OCI-LY1 (cell line): ENCODE measurements at regions not wholly inside any gene's neighbourhood (a gene's known extent, or its start where the extent isn't known, plus 50 kb on each side); places are given as distances from the start of the nearest gene placed in this dataset.

Source experiments
- EZH2 ChIP-seq: fragments of 200-600 bp; sonication (generic), shearing (Covaris generic); IDR thresholded peaks from 2 replicates; pipeline ENCODE4 v1.8.0; 2017; ENCODE audit warnings: borderline replicate concordance, mixed run types, mild to moderate bottlenecking, antibody characterized with exemption, low read length, moderate library complexity, mixed read lengths
- TF ChIP-seq, protein P1 (sequence below): fragments of 200-600 bp; sonication (generic), shearing (Covaris generic); IDR thresholded peaks from 2 replicates; pipeline ENCODE4 v1.5.1; 2017; ENCODE audit warnings: mild to moderate bottlenecking, antibody characterized with exemption, low read length, moderate library complexity, mixed read lengths

DNA sequence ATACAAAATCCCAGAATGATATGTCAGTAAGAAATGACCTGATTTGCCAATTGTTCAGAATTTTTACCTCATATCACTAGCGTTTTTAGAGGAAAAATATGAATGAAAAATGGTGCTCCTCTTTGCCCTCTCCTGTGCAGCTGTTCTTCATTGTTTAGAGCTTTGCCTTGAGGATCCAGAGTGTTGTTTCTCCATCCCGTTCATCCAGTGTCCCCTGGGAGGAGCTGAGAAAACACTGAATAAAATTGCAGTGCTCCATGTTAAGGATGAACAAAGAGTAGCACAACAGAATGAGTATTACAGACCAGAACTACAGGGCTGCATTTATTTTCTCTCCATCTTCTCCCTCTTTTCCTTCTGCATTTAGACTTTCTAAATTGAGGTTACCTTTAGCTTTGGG lies 133.1 kb downstream of the ADCYAP1 start:
- TF ChIP-seq, protein P1, sequence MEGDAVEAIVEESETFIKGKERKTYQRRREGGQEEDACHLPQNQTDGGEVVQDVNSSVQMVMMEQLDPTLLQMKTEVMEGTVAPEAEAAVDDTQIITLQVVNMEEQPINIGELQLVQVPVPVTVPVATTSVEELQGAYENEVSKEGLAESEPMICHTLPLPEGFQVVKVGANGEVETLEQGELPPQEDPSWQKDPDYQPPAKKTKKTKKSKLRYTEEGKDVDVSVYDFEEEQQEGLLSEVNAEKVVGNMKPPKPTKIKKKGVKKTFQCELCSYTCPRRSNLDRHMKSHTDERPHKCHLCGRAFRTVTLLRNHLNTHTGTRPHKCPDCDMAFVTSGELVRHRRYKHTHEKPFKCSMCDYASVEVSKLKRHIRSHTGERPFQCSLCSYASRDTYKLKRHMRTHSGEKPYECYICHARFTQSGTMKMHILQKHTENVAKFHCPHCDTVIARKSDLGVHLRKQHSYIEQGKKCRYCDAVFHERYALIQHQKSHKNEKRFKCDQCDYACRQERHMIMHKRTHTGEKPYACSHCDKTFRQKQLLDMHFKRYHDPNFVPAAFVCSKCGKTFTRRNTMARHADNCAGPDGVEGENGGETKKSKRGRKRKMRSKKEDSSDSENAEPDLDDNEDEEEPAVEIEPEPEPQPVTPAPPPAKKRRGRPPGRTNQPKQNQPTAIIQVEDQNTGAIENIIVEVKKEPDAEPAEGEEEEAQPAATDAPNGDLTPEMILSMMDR = no peak
- TF ChIP-seq EZH2 = no peak
